Effector CD4-positive, alpha-beta T cell (primary cell): ENCODE measurements at regions not wholly inside any gene's neighbourhood (a gene's known extent, or its start where the extent isn't known, plus 50 kb on each side); places are given as distances from the start of the nearest gene placed in this dataset.
A peak's percentile ranks its signal among the peaks of the same experiment; 100 is the strongest.

Experiments used
- DNase-seq: peaks from one replicate; pipeline ENCODE4 v3.0.0-alpha.2; 2020

DNA sequence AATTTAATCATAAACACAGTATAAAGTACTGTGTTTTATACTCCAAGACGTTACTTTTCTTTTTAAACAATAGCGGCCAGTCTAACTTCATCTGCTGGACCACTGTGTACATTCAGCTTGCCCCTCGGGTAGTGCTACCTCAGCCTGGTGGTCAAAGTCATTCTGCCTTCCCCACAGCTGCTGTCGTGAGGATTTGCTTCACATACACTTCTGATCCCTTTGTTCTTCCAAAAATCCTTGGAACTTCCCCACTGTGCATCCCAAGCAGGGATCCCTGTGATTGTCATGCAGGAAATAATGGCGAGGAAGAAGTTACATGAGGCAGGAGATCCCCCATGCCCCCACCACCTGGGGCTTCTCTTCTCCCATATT, 234.9 kb upstream of the STARD13 start:
- DNase-seq = no peak

DNA sequence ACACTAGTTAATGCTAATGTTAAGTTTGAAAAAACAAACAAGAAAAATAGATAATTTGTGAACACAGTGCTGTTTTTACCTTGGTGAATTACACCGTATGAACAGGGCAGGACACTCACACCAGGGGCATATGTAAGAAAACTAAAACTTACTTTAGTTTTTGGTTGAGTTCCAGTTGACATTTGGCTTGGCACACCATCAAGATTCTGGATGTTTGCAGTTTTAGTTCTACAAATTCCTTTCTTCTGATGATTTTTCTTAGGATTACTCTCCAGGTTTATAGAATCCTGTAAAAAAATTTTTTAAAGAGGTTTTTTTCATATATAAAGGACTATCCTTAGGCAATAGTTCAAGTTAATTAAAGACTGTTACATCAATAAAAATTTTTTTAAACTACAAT, 238.5 kb upstream of the STARD13 start:
- DNase-seq = no peak

DNA sequence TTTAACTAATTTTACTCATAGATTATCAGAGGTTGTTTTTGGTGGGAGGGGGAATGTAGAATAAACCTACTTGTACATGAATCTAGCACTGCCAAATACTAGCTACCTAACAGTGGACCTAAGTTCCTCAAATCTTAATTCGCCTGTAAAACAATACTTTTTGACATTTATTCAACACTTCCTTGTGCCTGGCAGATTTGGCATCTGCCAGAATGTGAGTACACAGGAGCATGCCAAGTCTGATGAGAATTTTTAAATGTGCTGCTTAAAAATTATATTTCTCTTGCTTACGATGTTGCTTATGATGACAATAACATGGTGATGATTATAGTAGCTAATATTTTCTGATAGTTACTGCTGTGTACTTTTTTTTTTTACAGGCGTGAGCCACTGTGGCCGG, 240.2 kb upstream of the STARD13 start:
- DNase-seq = no peak

DNA sequence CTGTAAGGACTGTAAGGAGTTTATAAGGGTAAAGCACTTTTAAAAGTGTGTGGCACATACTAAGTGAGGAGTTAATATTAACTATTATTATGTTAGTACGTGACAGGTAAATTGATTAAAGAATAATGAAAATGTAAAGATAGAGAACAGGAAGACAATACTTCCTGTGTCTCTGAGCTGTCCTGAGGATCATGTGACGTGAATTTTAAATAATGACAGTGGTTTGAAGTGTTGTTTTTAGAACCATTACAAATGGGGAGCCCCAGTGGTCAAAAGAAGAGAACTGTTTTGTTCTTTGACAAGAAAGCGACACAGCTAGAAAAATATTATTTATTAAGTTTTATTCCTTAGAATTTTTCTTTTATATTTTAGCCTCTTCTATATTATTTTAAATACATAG, 241.2 kb upstream of the STARD13 start:
- DNase-seq = no peak

DNA sequence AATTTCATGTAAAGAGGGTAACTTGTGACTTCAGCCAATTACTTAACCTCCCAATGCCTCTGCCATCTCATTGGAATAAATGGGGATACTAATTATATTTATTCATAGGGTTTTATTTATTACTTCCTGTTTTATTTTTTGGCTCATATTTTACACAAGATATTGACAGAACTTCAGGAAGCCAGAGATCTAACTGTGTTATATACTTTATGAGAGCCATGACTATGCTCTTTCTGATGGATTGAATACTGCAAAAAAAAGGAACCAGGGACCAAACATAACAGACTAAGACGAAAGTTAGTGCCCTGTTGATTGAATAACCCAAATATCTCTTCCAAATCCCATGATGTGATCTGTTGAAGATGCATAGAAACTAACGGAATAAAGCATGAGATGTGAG, 243.3 kb upstream of the STARD13 start:
- DNase-seq = no peak

DNA sequence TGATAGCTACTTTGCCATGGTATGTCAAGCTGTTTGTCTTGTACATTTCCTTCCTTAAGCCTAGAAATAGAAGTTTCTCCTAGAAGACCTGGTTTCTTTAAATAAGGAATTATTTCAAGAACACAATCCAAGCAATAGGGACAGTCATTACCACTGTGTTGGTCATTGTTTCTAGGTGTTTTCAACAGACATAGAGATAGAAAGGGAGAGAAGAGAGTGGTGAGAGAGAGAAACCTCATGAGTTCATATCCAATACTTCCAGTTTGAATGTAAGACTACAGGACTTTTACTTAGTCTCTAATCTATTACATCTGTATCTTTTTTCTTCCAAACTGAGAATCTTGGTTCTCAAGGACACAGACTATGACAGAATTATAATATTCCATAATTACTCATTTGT, 245.9 kb upstream of the STARD13 start:
- DNase-seq = no peak

DNA sequence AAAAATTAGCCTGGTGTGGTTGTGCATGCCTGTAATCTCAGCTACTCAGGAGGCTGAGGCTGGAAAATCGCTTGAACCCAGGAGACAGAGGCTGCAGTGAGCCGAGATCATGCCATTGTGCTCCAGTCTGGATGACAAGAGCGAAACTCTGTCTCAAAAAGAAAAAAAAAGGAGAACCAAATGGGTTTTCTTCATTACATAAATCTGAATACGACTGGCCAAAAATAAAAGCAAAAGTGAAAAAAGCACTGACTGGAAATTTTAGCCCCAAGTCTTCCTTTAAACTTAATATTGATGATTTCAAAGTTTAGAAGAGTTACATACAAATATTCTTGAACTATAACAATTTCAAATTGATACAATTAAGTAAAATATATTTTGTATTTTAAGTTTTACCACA, 249.5 kb upstream of the STARD13 start:
- DNase-seq = no peak

DNA sequence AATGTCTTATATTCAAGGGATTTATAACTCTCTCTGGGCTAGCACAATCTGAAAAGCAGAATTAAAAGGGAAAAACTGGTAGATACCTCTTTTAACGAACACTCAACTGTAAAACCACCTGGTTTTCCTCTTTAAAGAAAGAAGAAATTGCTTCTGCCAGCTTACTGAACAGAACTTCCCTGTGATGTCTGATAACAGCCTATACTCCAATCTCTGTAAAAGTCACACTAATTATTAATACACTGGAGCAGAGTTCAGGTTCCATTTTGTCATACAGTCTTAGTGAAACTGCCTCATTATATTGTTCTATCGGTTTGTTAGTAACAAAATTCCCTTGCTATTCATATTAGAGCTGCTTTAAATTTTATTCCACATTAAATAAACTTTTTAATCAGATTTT, 251.0 kb upstream of the STARD13 start:
- no peak for DNase-seq

DNA sequence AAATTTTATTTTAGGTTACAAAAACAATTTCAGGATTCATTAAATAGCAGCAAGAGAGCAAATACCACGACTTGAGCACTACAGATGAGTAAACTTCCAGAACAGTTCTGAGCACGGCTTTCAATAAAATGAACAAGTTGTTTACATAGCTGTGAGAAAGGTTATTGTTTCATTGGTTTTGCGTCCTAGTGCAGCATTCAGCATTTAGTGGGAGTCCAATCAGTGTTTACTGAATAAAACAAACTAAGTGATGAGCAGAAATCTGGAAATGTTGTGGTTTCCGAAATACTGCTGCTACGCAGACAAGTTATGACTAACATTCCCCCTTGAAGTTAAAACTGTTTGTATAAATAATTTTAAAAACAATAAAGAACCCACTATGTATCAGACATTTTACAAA, 251.5 kb upstream of the STARD13 start:
- DNase-seq = no peak

DNA sequence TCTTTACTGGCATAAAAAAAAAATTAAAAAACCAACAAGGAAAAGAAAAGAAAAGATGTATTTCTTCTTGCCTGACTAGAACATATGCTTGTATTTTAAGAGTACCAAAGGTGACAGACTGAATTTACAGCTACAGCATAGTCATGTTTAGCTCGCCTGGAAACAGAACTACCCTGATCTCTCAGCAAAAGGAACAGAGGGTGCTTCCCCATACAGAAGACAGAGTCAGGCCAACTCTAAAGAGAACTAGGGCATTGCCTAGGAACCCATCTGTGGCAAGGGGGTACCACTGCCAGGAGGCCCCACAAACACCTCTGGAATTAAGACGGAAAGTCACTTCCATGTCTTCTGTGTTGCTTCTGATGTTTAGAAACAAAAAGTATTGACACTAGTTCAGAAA, 252.1 kb upstream of the STARD13 start:
- DNase-seq = no peak

DNA sequence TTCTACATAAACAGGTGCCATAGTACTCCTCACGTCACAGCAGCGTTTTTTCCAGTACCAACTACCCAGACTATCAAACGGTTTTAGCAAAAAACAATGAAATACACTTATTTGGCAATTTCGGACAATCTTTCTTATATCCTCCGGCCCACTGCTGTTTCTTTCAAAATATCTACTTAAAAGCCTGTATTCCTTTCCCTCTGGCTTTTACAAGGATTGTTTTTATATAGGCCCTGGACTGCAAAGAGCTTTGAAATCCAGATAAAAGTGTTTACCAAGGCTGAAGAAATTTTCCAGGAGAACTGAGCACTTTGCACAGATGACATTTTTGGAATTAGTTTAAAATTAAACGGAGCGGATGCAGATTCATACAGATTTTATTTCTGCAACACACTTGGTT, 255.9 kb upstream of the STARD13 start:
- no peak for DNase-seq

DNA sequence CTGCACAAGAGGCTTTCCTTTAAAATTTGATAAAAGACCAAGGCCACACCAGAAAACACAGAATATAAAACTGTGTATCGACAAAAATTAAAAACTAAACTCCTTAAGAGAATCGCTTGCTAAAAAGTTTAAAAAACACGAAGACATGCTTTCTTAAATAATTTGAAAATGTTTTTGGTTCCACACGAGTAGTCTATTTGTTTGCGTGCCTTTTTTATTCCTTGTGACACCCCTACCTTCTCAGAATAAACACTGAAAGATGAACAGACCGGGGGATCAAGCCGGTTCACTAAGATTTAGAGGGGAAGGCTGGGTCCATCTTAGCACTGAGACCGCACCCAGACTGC, 256.4 kb upstream of the STARD13 start:
- DNase-seq = no peak

DNA sequence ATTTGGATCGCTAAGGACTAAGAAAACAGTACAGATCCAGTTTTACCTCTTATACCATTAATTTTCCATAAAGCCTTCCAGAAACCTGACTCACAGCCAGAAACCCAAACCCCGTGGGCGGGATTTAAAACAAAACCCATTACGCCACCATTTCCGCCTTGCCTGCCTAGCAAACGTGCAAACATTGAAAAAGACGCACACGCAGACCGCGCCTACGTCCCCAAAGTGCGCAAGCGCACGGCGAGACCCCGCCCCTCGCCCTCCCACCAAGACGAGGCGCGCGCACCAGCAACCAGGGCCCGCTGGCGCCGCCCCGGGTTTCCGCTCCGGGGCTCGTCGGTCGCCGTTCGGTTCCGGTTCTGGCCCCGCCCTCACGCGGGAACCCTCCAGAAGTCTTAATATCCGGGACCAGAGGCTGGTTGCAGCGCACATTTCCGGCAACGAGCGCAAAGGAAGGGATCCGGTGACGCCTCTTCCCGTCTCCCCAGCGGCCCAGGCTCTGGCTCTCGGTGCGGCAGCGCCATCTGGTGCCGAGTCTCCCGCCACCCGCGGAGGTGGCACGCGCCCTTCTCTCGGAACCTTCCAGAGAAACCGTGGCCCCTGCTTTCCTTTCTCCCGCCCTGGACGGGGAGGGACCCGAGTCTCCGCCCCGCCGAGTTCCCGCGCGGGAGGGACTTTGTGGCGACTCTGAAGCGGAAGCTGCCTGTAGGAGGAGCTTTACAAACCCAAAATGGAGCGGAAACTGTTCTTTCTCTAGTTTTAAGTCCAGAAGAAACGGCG, 256.9 kb upstream of the STARD13 start:
- DNase-seq = peak; percentile 97

DNA sequence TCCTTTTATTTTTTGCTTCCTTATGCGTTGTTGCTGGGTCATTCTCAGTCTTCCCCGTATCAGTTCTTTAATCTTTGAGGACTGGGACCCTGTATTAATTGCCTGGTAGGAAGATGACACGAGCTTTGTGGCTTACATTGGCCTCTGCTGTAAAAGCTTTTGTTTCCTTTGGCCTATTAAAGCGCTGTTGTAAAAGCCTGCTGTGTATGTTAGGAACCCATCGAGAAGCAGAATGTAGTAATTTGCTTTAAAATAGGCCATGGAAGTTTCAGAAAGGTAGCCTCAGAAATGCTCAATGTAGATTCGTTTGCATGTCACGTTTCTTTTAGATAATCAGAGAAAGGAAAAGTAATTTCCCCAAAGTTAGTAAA, 257.5 kb upstream of the STARD13 start:
- DNase-seq = no peak

DNA sequence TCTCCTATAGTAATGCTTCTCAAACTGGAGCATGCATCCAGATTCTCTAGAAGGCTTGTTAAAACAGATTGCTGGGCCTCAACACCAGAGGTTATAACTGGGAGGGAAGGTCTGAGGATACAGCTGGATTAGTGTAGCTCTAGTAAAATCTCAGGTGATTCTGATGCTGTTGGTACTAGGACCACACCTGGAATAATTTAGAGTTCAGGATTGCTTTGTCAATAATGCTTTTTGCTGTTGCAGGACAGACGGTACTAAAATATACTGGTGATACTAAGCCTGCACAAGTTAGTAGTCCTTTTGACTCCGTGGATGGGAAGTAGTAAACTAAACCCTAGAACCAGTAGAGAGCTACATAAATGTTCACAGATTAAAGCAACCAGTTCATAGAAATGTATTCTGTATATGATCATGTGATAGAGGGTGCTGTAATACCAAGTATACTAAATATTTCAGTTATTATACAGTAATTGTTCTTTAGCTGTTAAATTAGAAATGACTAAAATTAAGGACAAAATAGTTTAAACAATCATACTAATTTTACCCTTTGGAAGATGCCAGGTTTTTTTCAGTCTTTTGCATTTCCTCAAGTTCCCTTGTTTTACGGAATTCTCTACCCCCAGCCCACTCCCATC, 258.2 kb upstream of the STARD13 start:
- DNase-seq = no peak

DNA sequence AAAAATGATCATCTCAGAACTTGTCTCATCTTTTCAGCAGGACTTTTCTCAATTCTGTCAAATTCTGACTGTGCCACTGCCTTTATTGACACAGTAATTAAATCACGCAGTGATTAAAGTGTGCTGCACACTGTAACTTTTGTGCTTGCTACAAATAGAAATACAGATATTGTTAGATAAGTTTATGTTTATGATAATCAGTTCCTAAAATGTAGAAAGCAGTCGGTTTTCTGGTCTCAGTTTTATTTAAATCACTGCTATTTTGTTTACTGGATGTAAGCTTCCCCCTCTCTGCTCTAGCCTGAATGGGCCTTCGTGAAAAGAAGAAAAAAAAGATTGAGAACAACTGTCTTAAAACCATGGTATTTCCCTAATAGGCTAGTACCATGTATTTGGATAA, 258.8 kb upstream of the STARD13 start:
- no peak for DNase-seq

DNA sequence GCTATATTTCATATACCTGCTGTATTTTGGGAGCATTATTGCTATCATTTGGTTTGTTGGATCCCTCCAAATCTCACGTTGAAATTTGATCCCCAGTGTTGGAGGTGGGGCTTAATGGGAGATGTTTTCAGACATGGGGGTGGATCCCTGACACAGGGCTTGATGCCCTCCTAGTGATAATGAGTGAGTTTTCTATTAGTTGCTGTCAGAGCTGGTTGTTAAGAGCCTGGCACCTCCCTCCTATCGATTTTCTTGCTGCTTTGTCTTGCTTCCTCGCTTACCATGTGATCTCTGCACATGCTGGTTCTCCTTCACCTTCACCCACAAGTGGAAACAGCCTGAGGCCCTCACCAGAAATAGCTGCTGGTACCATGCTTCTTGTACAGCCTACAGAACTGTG, 259.9 kb upstream of the STARD13 start:
- DNase-seq = no peak

DNA sequence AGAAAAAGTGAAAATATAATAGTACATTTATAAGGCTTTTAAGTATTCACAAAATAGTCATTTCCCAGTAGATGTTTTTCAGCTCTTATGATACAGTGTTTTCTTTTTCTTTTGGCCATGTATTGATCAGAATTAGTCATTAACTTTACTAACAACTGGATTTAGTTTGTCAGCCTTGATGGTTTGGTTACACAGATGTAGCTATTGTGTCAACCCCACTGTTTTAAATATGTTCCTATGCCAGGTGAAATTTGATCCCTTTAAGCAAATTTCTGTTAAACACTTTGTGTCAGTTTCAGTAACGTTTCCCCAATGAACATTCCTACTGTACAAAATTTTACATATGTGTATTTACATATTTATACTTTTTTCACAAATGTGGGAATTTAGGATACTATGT, 261.5 kb upstream of the STARD13 start:
- DNase-seq = no peak

DNA sequence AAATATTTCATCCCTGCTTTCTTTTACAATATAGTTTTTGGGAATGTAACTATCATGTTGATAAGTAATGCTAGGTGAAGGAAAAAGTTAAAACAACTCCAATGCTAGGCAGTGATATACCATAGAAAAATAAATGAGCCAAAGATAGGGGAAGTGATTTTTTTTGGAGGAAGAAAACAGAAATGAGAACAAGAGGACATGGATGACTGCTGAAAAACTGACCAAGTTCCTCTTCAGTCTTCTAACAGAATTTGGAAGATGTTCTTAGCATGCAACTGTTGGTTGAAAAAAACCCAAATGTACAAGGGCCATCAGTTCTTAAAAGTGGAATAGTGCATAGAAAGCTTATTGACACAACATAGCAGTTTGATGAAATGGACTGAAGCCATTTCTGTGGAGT, 262.5 kb upstream of the STARD13 start:
- no peak for DNase-seq

DNA sequence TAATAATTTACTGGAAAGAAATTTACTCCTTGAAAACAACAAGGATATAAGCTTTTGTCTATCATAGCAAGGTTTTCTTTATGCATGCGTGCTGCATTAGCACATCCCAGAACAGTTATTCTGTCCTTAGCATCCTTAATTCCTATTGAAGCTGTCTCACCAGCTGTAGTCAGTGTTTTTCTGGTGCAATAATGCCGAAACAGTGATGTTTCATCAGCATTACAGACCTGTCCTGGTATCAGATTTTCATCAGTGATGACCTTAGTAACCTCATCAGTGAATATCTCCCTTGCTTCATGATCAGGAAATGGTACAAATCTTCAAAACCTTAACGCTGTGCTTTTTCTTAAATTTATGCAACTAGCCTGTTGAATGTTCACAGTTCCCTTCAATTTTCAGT, 264.7 kb upstream of the STARD13 start:
- DNase-seq = no peak

DNA sequence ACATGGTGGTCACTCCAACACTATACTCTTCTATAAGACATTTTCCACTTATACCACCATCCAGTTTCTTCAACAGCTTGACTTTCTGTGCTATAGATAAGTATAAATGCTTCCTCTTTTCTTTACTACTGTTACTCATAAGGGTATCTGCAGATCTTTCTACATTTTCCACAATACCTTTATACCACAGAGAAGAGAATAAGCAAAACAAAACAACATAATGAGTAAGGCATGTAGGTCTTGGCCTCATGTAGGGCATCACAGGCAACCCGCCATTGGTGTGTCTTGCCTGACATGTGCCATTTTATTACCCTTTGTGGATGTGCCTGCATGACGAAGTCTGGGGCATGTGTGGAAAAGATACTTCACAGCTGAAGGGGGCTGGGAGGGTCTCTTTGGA, 265.3 kb upstream of the STARD13 start:
- no peak for DNase-seq

DNA sequence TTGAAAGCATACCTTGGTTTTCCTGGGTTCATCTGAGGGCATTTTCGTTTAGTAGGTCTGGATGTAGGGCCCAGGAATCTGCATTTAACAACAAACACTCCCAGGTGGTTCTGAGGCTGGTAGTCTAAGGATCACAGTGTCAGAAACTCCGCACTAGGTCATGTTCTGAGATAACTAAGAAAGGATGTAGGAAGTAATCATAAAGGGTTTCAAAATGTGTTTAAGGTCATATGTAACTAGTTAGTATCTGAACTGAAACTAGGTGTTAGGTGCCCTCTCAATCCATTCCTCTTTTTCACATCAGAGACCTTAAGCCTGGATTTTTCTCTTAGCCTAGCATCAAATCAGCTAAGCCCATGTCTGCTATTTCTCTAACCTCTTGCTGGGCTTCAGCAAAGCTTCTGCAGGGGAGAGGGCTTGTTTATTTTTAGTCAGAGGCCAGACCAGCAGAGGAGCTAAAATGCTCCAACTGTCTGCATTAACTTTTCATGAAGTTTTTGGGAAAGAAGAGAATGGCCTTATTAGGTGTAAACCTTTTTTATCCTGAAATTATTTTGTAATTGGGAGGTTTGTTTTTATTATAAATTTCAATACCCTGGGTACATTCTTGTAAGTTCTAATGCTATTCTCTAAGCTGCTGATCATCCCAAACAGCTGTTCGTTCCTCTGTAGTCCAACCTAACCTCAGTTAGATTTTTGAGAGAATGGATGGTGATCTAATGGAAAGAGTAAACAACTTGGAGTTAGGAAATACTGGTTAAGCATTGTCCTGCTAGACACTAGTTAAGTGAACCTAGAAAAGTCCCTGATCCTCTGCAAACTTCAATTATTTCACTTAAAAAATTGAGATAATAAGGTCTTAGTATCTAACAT, 262.8 kb upstream of the RFC3 start:
- no peak for DNase-seq

DNA sequence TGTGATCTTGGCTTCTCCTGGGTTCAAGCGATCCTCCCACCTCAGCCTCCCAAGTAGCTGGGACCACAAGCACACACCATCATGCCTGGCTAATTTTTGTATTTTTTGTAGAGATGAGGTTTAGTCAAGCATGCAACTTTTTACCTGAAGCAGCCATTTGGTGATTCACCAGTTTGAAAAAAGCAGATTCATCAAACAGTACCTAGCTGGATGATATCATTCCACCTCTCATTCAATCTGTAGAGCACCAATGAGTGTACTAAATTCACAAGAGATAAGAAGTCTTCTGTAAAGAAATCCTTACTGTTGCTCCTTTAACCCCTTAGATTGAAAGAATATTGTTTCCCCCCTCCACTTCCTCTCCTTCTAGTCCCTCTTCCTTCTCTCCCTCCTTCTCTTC, 261.1 kb upstream of the RFC3 start:
- no peak for DNase-seq

DNA sequence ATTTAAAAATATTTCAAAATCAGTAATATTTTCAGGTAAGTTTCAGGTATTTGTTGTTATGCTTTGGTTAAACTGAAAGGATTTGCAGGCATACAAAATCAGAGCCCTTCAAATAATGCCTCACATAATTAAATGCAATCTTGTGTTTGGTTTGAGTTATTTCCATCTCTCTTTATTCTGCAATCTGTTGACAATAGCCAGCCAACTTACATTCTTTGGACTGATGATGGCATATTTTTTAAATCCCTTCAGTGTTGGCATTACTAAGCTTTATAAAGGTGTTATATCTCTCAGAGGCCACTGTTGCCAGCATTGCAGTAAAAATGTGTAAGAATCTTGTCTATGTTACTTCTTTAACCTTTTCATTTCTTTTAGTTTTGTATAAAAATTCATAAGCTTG, 257.2 kb upstream of the RFC3 start:
- no peak for DNase-seq
